Hepatocyte (in vitro differentiated cells): ENCODE measurements at regions not wholly inside any gene's neighbourhood (a gene's known extent, or its start where the extent isn't known, plus 50 kb on each side); places are given as distances from the start of the nearest gene placed in this dataset.

Source experiments
- DNase-seq: peaks from one replicate; pipeline ENCODE4 v3.0.0-alpha.2; 2016; ENCODE audit warnings: low spot score
- H2AFZ ChIP-seq: fragments of 200-600 bp; sonication (generic); 2 replicates; pipeline ENCODE4 v1.6.0; 2016; ENCODE audit warnings: antibody characterized with exemption, mild to moderate bottlenecking
- H3K27ac ChIP-seq: fragments of 200-600 bp; sonication (generic); 2 replicates; pipeline ENCODE4 v1.5.1; 2016; ENCODE audit warnings: mild to moderate bottlenecking
- H3K27me3 ChIP-seq: fragments of 200-600 bp; sonication (generic); 2 replicates; pipeline ENCODE4 v1.6.1; 2016
- H3K36me3 ChIP-seq: fragments of 200-600 bp; sonication (generic); replicated peaks from 2 replicates; pipeline ENCODE4 v1.5.1; 2016; ENCODE audit warnings: low read depth; ENCODE audit not compliant: insufficient read depth
- H3K4me1 ChIP-seq: fragments of 200-600 bp; sonication (generic); 2 replicates; pipeline ENCODE4 v1.5.1; 2016; ENCODE audit warnings: mild to moderate bottlenecking, moderate library complexity; ENCODE audit not compliant: insufficient read depth
- H3K4me2 ChIP-seq: fragments of 200-600 bp; sonication (generic); 2 replicates; pipeline ENCODE4 v1.6.0; 2016
- H3K4me3 ChIP-seq: fragments of 200-600 bp; sonication (generic); 2 replicates; pipeline ENCODE4 v1.5.1; 2016; ENCODE audit warnings: mild to moderate bottlenecking
- H3K79me2 ChIP-seq: fragments of 200-600 bp; sonication (generic); 2 replicates; pipeline ENCODE4 v1.6.0; 2017; ENCODE audit warnings: mild to moderate bottlenecking
- H3K9me2 ChIP-seq: fragments of 200-600 bp; sonication (generic); replicated peaks from 2 replicates; pipeline ENCODE4 v1.6.0; 2017; ENCODE audit warnings: mild to moderate bottlenecking; ENCODE audit not compliant: insufficient read depth
- H3K9me3 ChIP-seq: fragments of 200-600 bp; sonication (generic); 2 replicates; pipeline ENCODE4 v1.5.1; 2016; ENCODE audit warnings: low read depth, mild to moderate bottlenecking
- H4K20me1 ChIP-seq: fragments of 200-600 bp; sonication (generic); 2 replicates; pipeline ENCODE4 v1.6.0; 2016; ENCODE audit warnings: mild to moderate bottlenecking; ENCODE audit not compliant: insufficient read depth, poor library complexity, severe bottlenecking
- CTCF ChIP-seq: fragments of 200-600 bp; sonication (generic); IDR thresholded peaks from 2 replicates; pipeline ENCODE4 v1.5.1; 2016; ENCODE audit warnings: antibody characterized with exemption, mild to moderate bottlenecking; ENCODE audit not compliant: poor library complexity
- EZH2 ChIP-seq: fragments of 200-600 bp; sonication (generic); IDR thresholded peaks from 2 replicates; pipeline ENCODE4 v1.6.1; 2016; ENCODE audit warnings: antibody characterized with exemption, mild to moderate bottlenecking, borderline replicate concordance
- EZH2phosphoT487 ChIP-seq: fragments of 200-600 bp; sonication (generic); IDR thresholded peaks from one replicate; pipeline ENCODE4 v1.6.1; 2018; ENCODE audit warnings: antibody characterized with exemption, mild to moderate bottlenecking, low read depth, moderate library complexity; ENCODE audit not compliant: unreplicated experiment, severe bottlenecking
- WGBS: methylation state at CpG from one replicate; pipeline ENCODE4 v1.1.6; 2016; ENCODE audit warnings: low lambda C conversion rate; ENCODE audit errors: missing lambda C conversion rate; 5-methylcytosine and 5-hydroxymethylcytosine counted together

DNA sequence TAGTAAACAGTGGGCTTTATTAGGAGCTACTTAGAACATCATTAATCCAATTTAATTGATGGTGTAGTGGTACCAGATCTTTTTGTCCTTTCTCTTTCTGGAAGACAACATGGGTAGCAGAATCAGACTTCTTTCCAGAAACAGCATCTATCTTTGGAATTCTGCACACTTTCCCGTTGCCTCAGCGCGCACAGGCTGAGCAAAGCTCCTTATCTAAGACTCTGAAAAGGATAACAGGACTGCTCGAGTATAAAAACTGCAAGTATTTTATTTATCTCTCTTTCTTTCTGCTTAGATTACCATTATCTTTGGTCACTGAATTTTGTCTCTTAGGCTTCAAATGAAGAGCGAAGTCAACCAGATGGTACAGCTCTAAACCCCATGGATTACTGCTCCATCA lies 191.7 kb downstream of the DHX15 start:
- H3K4me1 ChIP-seq, result no peaks in the 10 kb centered on the region
- H3K27me3 ChIP-seq, result no peaks in the 10 kb centered on the region
- H4K20me1 ChIP-seq, result no peaks in the 10 kb centered on the region
- H3K79me2 ChIP-seq, result no peaks in the 10 kb centered on the region
- 38% methylated on average over 5 of the region's 5 CpGs for WGBS
- no peak overlapping the region for H3K27ac ChIP-seq
- H3K4me2 ChIP-seq, result no peak overlapping the region
- no peak overlapping the region for H3K4me3 ChIP-seq
- no peaks in the 10 kb centered on the region for H3K36me3 ChIP-seq
- H2AFZ ChIP-seq, result no peak overlapping the region
- no peak for TF ChIP-seq CTCF
- no peak for TF ChIP-seq EZH2
- TF ChIP-seq EZH2phosphoT487, result no peak
- H3K9me3 ChIP-seq, result no peaks in the 10 kb centered on the region
- no peaks in the 10 kb centered on the region for H3K9me2 ChIP-seq
- DNase-seq, result no peak

GRCh38 chr4:24382381-24382780 lies 202.0 kb downstream of the DHX15 start:
- Histone ChIP-seq H3K79me2 (no peaks in the 10 kb centered on the region), H3K27ac (peak overlapping the region; percentile 68), H3K4me3 (no peak overlapping the region), H3K4me1 (no peaks in the 10 kb centered on the region), H2AFZ (no peak overlapping the region), H3K36me3 (no peaks in the 10 kb centered on the region), H3K27me3 (no peaks in the 10 kb centered on the region), H3K9me2 (no peaks in the 10 kb centered on the region), H3K9me3 (no peaks in the 10 kb centered on the region), H4K20me1 (no peaks in the 10 kb centered on the region), H3K4me2 (no peak overlapping the region)
- TF ChIP-seq CTCF (no peak), EZH2phosphoT487 (no peak), EZH2 (no peak)
- DNase-seq, result peak; percentile 48
- 46% methylated on average over 2 of the region's 2 CpGs for WGBS

GRCh38 chr4:24380957-24381665 lies 203.2 kb downstream of the DHX15 start:
- 69% methylated on average over 2 of the region's 2 CpGs for WGBS
- Histone ChIP-seq H3K9me3 (no peaks in the 10 kb centered on the region), H3K79me2 (no peaks in the 10 kb centered on the region), H2AFZ (no peak overlapping the region), H3K27ac (no peak overlapping the region), H3K4me2 (no peak overlapping the region), H3K9me2 (no peaks in the 10 kb centered on the region), H3K36me3 (no peaks in the 10 kb centered on the region), H3K4me3 (no peak overlapping the region), H4K20me1 (no peaks in the 10 kb centered on the region), H3K27me3 (no peaks in the 10 kb centered on the region), H3K4me1 (no peaks in the 10 kb centered on the region)
- DNase-seq, result no peak
- no peak for TF ChIP-seq CTCF
- no peak for TF ChIP-seq EZH2
- no peak for TF ChIP-seq EZH2phosphoT487

GRCh38 chr4:24373704-24374103 lies 210.7 kb downstream of the DHX15 start:
- 58% methylated on average over 2 of the region's 2 CpGs for WGBS
- Histone ChIP-seq H2AFZ (no peak overlapping the region), H3K36me3 (no peaks in the 10 kb centered on the region), H3K27ac (no peak overlapping the region), H3K9me3 (no peaks in the 10 kb centered on the region), H3K27me3 (no peaks in the 10 kb centered on the region), H3K79me2 (no peaks in the 10 kb centered on the region), H3K4me1 (no peaks in the 10 kb centered on the region), H3K4me3 (no peak overlapping the region), H3K9me2 (no peaks in the 10 kb centered on the region), H4K20me1 (no peaks in the 10 kb centered on the region), H3K4me2 (no peak overlapping the region)
- no peak for DNase-seq
- TF ChIP-seq CTCF (no peak), EZH2phosphoT487 (no peak), EZH2 (no peak)
